Testis (tissue), 2 donors: ENCODE measurements at regions not wholly inside any gene's neighbourhood (a gene's known extent, or its start where the extent isn't known, plus 50 kb on each side); places are given as distances from the start of the nearest gene placed in this dataset.

ENCODE experiments used
- POLR2A ChIP-seq: fragments of 450-650 bp; IDR thresholded peaks from one replicate; pipeline ENCODE4 v1.6.1; 2017; ENCODE audit warnings: antibody characterized with exemption, mild to moderate bottlenecking, moderate library complexity
- TF ChIP-seq, protein P1 (sequence below), 3 experiments: fragments of 450-650 bp in 2 of 3; fragments of 200-600 bp in 1 of 3; sonication (generic) in 1 of 3; IDR thresholded peaks; one replicate each; pipeline ENCODE4 v1.5.1; 2016 to 2019; ENCODE audit warnings: antibody characterized with exemption in 3 of 3, mild to moderate bottlenecking in 2 of 3, moderate library complexity in 1 of 3

DNA sequence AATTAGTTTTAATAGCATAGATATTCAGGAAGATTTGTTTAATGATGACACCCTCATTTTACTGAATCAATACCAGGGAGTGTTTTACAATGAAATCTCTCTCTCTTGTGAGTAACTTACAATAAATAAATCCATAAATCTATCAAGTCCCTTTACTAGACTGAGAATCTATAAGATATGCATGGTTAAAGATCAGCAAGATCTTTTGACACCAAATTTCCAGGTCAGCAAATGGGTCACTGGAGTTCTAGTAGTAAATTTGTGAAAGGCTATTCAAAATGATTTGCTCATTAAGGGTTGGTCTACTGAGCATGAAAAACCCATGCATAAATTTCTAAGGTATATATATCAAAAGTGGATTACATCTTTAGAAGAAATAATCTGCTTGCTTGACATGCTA lies 512.1 kb upstream of the ITGA1 start:
- TF ChIP-seq, protein P1, sequence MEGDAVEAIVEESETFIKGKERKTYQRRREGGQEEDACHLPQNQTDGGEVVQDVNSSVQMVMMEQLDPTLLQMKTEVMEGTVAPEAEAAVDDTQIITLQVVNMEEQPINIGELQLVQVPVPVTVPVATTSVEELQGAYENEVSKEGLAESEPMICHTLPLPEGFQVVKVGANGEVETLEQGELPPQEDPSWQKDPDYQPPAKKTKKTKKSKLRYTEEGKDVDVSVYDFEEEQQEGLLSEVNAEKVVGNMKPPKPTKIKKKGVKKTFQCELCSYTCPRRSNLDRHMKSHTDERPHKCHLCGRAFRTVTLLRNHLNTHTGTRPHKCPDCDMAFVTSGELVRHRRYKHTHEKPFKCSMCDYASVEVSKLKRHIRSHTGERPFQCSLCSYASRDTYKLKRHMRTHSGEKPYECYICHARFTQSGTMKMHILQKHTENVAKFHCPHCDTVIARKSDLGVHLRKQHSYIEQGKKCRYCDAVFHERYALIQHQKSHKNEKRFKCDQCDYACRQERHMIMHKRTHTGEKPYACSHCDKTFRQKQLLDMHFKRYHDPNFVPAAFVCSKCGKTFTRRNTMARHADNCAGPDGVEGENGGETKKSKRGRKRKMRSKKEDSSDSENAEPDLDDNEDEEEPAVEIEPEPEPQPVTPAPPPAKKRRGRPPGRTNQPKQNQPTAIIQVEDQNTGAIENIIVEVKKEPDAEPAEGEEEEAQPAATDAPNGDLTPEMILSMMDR (IDR thresholded peaks at IDR 0.05): no peak
- TF ChIP-seq POLR2A: no peak
